HG03196 (cell line): ENCODE measurements at regions not wholly inside any gene's neighbourhood (a gene's known extent, or its start where the extent isn't known, plus 50 kb on each side); places are given as distances from the start of the nearest gene placed in this dataset.

Source experiments
- ATAC-seq: cut with Tn5 transposase; IDR thresholded peaks from one replicate; pipeline ENCODE4 v1.9.1; 2021; ENCODE audit not compliant: unreplicated experiment

GRCh38 chr6:126803769-126804168 lies 314.7 kb upstream of the RSPO3 start:
- no peak for ATAC-seq

GRCh38 chr6:126804332-126805064 lies 314.0 kb upstream of the RSPO3 start:
- ATAC-seq = peak; percentile 76

- no peak for ATAC-seq
Observed at GRCh38 chr6:126805861-126806260, 312.6 kb upstream of the RSPO3 start.

DNA sequence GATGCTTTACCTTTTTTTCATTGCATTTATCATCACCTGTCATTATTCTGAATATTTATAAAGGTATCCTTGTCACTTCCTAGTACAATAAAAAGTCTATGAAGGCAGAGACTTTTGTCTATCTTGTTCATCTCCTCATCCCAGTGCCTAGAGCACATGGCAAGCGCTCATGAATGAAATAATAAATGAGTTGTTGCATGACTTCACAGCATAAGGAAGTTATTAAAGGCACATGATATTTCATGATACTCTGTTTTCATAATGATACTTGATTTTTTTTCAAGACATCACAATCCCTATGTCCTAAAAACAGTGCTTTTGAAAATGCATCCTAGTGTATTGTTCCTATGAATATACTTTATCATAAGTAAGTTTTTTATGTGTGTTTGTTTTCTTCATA lies 310.6 kb upstream of the RSPO3 start:
- ATAC-seq = no peak

GRCh38 chr6:126811321-126811720 lies 307.1 kb upstream of the RSPO3 start:
- ATAC-seq = no peak

GRCh38 chr6:126812010-126812409 lies 306.5 kb upstream of the RSPO3 start:
- ATAC-seq = no peak

GRCh38 chr6:126812651-126813050 lies 305.8 kb upstream of the RSPO3 start:
- ATAC-seq = no peak

DNA sequence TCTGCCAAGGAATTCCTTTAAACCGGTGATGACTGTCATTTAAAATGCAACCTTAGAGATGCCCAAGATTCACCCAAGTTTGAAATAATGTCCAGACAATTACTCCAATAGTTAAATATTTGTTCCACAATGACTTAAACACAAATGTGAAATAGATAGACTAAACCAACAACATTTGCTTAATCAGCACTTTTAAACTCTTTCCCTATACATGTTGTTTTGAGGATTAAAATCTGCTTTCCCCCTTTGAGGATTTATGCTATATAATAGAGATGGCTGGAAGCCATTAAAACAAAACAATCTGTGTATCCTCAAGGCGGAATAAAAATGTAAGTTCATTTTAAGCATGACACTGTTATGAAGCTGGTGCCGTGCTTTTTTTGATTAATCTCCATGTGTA lies 297.8 kb upstream of the RSPO3 start:
- no peak for ATAC-seq

DNA sequence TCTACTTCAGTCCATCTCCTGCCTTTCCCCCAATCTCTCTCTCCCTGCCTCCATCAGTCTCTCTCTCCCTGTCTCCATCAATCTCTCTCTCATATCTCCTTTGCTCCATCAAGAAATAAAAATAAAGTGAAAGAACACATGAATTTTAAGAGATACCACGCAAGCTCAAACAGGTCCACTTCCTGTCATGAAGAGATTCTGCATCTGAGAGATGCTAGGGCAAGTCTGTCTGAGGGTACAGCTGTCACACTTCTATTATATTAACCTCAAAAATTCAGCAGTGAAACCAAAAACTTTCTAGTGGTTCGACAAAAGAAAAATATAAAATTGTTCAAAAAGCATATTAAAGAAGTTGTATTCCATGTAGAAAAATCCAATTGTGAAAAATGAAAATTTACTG lies 296.8 kb upstream of the RSPO3 start:
- ATAC-seq = no peak

GRCh38 chr6:126824226-126824625 lies 294.2 kb upstream of the RSPO3 start:
- ATAC-seq = no peak

DNA sequence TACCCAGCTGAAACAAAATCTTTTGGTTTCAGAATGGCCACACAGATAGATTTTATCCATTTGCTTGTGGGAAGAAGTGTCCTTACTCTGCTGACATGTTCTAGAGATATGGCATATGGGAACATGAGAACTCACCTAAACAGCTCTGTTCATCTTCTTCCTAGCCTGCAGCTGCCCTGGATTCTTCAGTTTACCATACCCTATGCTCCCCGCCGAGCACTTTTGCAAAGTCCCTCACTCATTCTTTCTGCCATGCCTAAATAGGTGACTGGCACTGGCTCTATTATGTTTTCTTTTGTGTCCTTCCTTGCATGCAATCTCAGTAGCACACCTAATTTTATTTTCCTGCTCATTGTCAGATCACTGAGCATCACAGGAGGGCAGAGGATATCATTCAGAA lies 293.7 kb upstream of the RSPO3 start:
- ATAC-seq = no peak

GRCh38 chr6:126826166-126826714 lies 292.2 kb upstream of the RSPO3 start:
- ATAC-seq = no peak

DNA sequence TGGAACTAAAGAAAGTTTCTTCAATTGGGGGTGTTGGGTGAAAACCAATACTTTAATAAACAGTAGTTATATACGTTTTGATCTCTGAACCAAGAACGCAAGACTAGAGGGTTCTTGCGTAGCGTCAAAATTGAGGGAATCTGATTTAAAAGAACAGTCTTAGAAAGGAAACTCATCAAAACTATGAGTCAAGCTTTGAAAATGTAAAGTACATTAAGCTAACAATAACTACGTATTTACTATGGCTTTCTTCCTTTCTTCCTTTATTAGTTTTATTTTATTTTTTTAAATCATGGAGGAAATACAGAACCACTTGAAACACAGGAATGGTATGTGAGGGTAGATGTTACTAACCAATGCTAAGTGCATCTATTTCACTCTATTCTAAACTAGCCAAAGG lies 287.0 kb upstream of the RSPO3 start:
- ATAC-seq = no peak

DNA sequence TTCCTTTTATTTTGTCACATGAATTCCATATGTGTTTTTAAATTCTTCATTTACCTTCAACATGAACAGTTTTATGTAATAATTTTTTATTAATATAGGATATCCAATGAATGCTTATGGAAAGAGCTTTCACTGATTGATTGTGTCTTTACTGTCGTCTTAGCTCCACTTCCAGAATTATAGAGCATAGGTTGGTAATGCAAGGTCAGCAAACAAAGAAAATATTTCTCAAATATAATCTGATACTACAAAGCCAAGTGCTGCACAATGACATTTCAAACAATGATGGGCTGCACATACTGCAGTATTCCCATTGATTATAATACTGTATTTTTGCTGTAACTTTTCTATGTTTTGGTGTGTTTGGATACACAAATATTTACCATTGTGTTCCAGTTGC lies 275.7 kb upstream of the RSPO3 start:
- ATAC-seq = no peak

- ATAC-seq = no peak
Observed at GRCh38 chr6:126848119-126848518, 270.4 kb upstream of the RSPO3 start.

DNA sequence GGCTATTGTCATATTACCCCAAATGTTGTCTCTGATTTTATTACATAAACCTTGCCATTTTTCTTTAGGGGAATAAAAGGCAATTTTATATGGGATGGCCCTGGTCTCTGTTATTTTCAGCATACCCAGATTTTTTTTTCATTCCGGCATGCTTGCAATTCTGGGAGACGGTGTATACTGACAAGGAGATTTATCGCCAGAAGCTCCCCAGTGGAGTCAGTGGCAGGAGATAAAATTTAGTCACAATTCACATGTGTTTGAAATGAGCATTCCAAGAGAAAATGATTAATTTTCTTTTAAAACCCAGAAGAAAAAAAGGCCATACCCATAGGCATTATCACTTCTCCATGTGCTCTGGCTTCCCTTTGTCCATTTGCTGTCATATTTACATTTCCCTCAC lies 250.8 kb upstream of the RSPO3 start:
- no peak for ATAC-seq

DNA sequence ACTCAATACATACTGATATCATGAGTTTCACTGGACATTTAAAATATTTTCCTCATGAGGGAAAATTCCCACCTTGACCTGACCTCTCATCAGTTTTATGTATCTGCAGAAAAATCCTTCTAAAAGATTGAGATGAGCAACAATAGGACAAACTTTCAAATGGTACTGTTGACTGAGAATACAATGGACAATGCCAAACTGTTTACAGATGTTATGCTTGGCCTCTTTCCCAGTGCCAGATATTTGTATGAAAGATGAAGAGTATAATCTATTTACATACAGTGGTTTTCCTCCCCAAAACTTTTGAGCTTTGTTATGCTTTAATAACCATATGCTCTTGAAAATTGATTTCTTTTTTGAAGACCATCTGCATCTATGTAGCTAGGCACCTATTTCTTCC lies 245.1 kb upstream of the RSPO3 start:
- ATAC-seq = no peak

- ATAC-seq = no peak
Observed at GRCh38 chr6:126873791-126874190, 244.7 kb upstream of the RSPO3 start.

- ATAC-seq = no peak
Observed at GRCh38 chr6:126876446-126876845, 242.0 kb upstream of the RSPO3 start.

- ATAC-seq = no peak
Observed at GRCh38 chr6:126880964-126881363, 237.5 kb upstream of the RSPO3 start.

- no peak for ATAC-seq
Observed at GRCh38 chr6:126886106-126886505, 232.4 kb upstream of the RSPO3 start.

DNA sequence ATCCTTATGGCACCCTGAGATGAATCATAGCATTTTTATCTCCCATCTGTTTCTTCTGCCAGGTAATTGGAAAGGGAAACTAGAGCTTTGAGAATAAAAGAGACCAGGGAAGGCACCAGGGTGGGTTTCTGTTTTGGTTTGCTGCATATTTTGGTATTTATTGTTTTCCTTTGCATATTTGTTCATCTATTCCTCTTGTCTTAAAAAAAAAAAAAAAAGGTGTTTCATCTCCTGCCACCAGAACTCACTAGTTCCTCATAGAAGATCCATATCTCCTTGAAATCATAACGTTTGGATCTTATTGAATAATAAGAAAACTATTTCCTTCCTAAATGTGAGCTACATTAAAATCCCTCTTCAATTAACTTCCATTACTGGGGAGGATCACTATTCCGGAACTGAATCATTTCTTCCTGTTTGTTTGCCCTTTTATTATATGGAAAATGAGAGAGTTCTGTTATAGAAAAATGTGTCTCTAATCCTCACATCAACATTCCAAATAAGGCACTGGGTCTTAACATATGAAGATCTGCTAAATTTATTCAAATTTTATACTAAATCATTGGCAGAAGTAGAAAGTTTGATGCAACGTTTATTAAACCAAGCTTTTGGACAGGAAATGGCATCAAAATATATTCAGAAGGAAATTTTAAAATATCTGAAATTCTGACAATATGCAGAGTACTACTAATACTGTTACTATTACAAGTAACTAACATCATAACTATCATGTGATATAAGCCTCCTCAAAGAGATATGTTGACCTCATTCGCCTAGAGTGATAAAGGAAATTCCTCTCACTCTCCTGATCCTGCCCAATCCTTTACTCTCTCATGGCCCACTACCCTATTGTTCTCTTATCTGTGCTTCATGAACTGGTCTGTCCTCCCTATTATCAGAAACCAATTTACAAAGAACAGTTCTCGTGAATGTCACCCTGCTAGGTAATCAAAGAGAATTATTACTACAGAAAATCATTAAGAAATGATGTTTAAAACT lies 229.4 kb upstream of the RSPO3 start:
- ATAC-seq = no peak
